ENCODE measurements at regions not wholly inside any gene's neighbourhood (a gene's known extent, or its start where the extent isn't known, plus 50 kb on each side); places are given as distances from the start of the nearest gene placed in this dataset.

DNA sequence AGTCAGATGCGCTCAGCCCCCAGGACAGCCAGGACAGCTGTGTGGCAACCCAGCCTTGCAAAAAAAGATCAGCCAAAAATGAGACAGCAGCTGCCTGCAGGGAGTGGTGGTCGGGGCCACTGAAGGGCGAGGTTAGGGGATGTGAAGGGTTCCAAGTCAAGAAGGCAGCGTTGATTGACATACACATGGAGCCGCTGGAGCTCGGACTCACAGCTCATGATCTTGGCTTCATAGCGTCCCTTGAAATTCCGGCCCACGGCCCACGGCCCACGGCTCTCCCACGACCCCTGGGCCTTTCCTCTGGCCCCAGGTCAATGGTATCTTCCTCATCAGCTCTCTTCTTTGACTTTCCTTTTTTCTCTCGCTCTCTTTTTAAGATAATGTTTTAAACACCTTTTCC, 390.0 kb upstream of the IRX4 start:
- TF ChIP-seq, protein P1, sequence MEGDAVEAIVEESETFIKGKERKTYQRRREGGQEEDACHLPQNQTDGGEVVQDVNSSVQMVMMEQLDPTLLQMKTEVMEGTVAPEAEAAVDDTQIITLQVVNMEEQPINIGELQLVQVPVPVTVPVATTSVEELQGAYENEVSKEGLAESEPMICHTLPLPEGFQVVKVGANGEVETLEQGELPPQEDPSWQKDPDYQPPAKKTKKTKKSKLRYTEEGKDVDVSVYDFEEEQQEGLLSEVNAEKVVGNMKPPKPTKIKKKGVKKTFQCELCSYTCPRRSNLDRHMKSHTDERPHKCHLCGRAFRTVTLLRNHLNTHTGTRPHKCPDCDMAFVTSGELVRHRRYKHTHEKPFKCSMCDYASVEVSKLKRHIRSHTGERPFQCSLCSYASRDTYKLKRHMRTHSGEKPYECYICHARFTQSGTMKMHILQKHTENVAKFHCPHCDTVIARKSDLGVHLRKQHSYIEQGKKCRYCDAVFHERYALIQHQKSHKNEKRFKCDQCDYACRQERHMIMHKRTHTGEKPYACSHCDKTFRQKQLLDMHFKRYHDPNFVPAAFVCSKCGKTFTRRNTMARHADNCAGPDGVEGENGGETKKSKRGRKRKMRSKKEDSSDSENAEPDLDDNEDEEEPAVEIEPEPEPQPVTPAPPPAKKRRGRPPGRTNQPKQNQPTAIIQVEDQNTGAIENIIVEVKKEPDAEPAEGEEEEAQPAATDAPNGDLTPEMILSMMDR (IDR thresholded peaks at IDR 0.05; ENCODE audit: low read depth, low read length) = no peak
- TF ChIP-seq EZH2phosphoT487 (IDR thresholded peaks at IDR 0.05; ENCODE audit: low read depth) = no peak

Measured in OCI-LY3 (cell line).